ENCODE measurements at regions not wholly inside any gene's neighbourhood (a gene's known extent, or its start where the extent isn't known, plus 50 kb on each side); places are given as distances from the start of the nearest gene placed in this dataset.
A peak's percentile ranks its signal among the peaks of the same experiment; 100 is the strongest.

DNA sequence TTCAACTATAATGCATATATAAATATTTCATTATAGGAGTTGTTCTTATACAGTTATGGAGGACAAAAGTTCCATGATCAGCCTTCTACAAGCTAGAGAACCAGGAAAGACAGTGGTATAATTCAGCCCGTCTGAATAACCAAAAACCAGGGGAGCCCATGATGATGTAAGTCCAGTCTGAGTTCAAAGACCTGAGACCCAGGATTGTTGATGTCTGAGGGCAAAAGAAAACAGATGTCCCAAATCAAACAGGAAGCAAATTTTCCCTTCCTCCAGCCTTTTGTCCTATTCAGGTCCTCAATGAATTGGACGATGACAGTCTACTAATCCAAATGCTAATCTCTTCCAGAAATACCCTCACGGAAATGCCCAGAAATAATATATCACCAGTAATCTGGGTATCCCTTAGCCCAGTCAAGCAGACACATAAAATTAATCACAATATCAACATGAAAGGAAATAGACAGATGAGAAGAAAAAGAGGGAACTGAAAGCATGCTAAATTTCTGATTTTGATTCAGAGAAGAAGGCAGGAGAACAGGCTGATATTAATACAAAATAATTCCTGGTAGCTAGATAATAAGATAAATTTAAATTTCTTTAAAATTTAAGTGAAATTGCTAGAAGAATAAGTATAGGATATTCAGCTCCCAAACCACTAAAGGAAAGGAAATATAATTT, 255.6 kb upstream of the CTAGE1 start:
- Histone ChIP-seq H3K27ac (no peak overlapping the region), H3K9me3 (peaks cover 0 to 5% (median 0%) of the 10 kb centered on the region in 3 donors), H3K36me3 (no peaks in the 10 kb centered on the region), H3K27me3 (no peaks in the 10 kb centered on the region), H3K4me3 (no peak overlapping the region), H3K4me1 (peaks cover 0 to 10% (median 6%) of the 10 kb centered on the region in 4 donors)
- intact Hi-C loops (cut with DNase I; ENCODE audit: low total_unique reads), result no loop called here
- no peak for DNase-seq
- TF ChIP-seq, protein P1, sequence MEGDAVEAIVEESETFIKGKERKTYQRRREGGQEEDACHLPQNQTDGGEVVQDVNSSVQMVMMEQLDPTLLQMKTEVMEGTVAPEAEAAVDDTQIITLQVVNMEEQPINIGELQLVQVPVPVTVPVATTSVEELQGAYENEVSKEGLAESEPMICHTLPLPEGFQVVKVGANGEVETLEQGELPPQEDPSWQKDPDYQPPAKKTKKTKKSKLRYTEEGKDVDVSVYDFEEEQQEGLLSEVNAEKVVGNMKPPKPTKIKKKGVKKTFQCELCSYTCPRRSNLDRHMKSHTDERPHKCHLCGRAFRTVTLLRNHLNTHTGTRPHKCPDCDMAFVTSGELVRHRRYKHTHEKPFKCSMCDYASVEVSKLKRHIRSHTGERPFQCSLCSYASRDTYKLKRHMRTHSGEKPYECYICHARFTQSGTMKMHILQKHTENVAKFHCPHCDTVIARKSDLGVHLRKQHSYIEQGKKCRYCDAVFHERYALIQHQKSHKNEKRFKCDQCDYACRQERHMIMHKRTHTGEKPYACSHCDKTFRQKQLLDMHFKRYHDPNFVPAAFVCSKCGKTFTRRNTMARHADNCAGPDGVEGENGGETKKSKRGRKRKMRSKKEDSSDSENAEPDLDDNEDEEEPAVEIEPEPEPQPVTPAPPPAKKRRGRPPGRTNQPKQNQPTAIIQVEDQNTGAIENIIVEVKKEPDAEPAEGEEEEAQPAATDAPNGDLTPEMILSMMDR (IDR thresholded peaks at IDR 0.05), result no peak

DNA sequence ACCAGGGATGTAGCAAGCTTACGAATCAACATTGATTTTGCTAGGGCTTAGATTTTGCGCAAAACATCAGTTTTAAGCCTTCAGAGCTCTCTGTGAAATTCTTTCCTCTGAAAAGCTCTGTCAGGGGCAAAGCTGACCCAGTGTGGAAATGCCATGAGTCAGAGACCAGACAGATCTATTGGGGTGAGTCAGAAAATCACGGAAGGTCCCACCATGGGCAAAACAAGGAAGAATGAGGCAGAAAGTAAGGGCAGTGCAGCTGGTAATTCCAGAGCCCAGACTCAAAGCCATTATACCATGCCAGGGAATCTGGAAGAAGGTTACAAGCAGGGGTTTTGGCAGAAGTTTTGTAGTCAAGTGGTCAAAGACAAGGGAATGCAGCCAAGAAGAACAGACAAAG, 256.6 kb upstream of the CTAGE1 start:
- peak overlapping the region; percentile 5 to 45 for H3K27ac ChIP-seq
- no peak overlapping the region for H3K4me3 ChIP-seq
- no peak for DNase-seq
- H3K4me1 ChIP-seq, result peaks cover 0 to 10% (median 6%) of the 10 kb centered on the region in 4 donors
- TF ChIP-seq, protein P1 (IDR thresholded peaks at IDR 0.05), result no peak
- no peaks in the 10 kb centered on the region for H3K36me3 ChIP-seq
- intact Hi-C loops (cut with DNase I; ENCODE audit: low total_unique reads), result no loop called here
- no peaks in the 10 kb centered on the region for H3K27me3 ChIP-seq
- H3K9me3 ChIP-seq, result peaks cover 0 to 5% (median 0%) of the 10 kb centered on the region in 3 donors

DNA sequence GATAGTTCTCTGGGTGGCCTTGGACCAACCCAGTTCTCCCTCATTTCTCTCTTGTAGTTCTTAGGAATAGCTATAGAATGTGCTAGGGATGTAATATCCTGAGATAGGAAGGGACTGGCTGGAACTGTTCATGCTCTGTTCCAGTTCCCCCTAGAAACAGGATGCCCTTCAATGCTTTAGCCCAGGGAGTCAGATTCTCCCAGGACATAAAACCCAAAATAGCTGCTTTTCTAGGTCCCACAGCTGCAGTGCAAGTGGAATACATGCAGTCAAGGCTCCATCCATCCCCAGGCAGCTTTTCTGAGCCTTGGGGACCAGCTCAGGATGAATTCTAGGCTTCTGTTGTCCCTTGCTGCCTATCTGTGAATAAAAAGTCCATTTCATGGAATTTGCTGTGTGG, 257.3 kb upstream of the CTAGE1 start:
- no peak for DNase-seq
- H3K27me3 ChIP-seq, result no peaks in the 10 kb centered on the region
- TF ChIP-seq, protein P1 (IDR thresholded peaks at IDR 0.05), result no peak
- no peak overlapping the region for H3K4me3 ChIP-seq
- H3K4me1 ChIP-seq, result peaks cover 0 to 10% (median 6%) of the 10 kb centered on the region in 4 donors
- peaks cover 0 to 5% (median 0%) of the 10 kb centered on the region in 3 donors for H3K9me3 ChIP-seq
- H3K27ac ChIP-seq, result peak overlapping the region in 1 of 2 donors; percentile 5
- H3K36me3 ChIP-seq, result no peaks in the 10 kb centered on the region
- intact Hi-C loops (cut with DNase I; ENCODE audit: low total_unique reads), result no loop called here

DNA sequence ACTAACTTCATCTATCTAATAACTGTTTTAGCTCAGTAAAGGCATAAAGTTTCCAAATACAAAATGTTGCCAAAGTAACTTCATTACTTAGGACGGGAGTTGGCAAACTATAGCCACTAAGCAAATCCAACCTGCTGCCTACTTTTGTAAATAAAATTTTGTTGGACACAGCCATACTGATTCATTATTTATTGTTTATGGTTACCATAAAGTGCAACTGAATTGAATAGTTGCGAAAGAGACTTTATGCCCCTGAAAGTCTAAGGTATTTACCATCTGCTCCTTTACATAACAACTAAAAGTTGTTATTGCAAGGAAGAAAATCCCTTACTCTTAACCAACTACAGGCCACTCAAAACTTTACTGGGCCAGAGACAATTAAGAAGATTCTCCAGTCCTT, 256.7 kb upstream of the RBBP8 start:
- H3K36me3 ChIP-seq, result no peaks in the 10 kb centered on the region
- DNase-seq, result no peak
- intact Hi-C loops (cut with DNase I; ENCODE audit: low total_unique reads), result no loop called here
- H3K4me3 ChIP-seq, result no peak overlapping the region
- H3K27ac ChIP-seq, result no peak overlapping the region
- peaks cover 0 to 10% (median 6%) of the 10 kb centered on the region in 4 donors for H3K4me1 ChIP-seq
- H3K9me3 ChIP-seq, result peaks cover 0 to 5% (median 0%) of the 10 kb centered on the region in 3 donors
- TF ChIP-seq, protein P1 (IDR thresholded peaks at IDR 0.05), result no peak
- H3K27me3 ChIP-seq, result no peaks in the 10 kb centered on the region

DNA sequence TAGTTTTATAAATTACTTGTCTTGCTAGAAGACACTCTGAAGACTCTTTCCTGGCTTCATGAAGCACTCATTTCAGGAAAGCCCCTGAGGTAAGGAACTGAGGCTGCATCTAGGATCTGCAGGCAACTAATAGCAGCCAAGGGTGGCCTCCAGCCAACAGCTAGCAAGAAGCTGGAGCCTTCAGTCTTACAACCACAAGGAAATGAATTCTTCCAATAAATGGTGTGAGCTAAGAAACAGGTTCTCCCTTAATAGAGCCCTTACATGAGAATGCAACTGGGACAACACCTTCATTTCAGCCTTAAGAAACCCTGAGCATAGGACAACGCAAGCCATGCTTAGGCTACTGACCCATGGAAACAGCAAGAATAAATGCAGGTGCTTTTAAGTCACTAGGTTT, 254.6 kb upstream of the RBBP8 start:
- H3K36me3 ChIP-seq, result no peaks in the 10 kb centered on the region
- peaks cover 0 to 21% (median 15%) of the 10 kb centered on the region in 4 donors for H3K4me1 ChIP-seq
- H3K27ac ChIP-seq, result no peak overlapping the region
- H3K9me3 ChIP-seq, result peaks cover 0 to 5% (median 0%) of the 10 kb centered on the region in 3 donors
- DNase-seq, result no peak
- intact Hi-C loops (cut with DNase I; ENCODE audit: low total_unique reads), result no loop called here
- no peak overlapping the region for H3K4me3 ChIP-seq
- H3K27me3 ChIP-seq, result no peaks in the 10 kb centered on the region
- TF ChIP-seq, protein P1 (IDR thresholded peaks at IDR 0.05), result no peak

All from tibial artery (tissue), 4 donors.